GM11168 (cell line): ENCODE measurements at regions not wholly inside any gene's neighbourhood (a gene's known extent, or its start where the extent isn't known, plus 50 kb on each side); places are given as distances from the start of the nearest gene placed in this dataset.

Experiments
- in situ Hi-C: fragments of 300-500 bp; cut with MboI; formaldehyde crosslinking; loops from one replicate; pipeline ENCODE4 v1.12.0; 2022; ENCODE audit warnings: low sequenced_read_pairs; ENCODE audit not compliant: unreplicated experiment

- in situ Hi-C loops = loop anchor here (10.0 kb wide), 1 partner anchor 497 kb away; no protein-coding TSS in a partner anchor
These were observed 534.0 kb upstream of the JARID2 start for GRCh38 chr6:14711704-14712379.

DNA sequence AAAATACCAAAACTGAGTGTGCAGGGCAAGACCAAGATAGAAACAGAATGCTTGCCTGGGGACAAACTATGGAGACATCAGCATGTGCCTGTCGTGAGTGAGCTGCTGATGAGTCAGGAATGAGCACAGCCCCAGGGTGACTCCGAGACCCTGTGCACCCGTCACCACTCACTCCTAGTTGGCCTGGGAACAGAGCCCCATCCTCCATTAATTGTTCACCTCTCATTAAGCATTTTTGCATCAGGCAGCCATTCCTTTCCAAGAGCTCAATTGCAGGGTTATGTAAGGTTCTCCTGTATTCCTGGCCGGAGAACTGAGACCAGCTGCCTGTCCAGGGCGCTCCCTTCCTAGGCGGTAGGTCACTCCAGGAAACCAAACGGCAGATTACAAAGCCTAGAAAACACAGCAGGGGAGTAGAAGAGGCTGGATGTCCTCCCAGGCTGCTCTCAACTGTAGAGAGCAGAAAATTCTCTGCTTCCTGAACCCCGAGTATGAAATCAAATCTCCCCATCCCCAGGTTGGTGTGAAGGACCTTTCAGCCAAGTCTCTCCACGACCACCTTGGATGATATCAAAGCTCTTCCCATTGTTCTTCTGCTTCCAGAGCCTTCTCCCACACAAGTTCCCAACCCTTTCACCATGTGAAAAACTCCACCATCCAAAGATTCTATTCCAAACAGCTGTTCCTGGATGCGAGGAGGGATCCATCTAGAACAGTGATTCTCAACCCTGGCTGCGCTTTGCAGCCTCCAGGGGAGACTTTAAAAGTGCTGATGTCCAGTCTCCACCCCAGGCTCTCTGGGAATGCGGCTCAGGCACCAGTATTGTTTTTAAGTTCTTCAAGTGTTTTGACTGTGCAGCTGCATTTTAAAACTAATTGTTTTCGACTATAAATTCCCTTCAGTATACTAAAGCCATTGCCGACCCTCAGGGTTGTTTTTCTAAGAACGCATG lies 532.6 kb upstream of the JARID2 start:
- in situ Hi-C loops = loop anchor here (10.0 kb wide), 1 partner anchor 498 kb away; no protein-coding TSS in a partner anchor

DNA sequence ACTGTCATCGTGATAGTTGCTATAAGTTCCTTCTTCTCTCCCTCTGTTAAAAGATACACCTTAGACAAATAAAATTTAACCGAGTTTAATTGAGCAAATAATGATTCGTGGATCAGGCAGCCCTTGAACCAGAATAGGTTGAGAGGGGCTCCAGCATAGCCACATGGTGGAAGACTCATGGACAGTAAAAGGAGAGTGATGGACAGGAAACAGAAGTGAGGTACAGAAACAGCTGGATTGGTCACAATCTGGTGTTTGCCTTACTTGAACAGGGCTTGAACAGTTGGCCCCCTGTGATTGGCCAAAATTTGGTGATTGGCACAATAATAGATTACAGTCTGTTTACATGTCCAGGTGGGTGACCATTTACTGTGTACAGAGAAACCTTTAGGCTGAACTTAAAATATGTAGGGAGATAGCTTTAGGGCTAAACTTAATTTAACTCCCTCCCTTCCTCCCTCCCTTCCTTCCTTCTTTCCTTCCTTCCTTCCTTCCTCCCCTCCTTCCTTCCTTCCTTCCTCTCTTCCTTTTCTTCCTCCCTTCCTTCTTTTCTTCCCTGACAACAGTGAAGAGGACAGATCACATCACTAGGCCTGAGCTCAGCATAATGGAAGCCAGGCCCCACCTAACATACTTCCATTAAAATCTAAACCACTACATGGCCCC lies 531.8 kb upstream of the JARID2 start:
- in situ Hi-C loops = loop anchor here (10.0 kb wide), 1 partner anchor 499 kb away; no protein-coding TSS in a partner anchor

DNA sequence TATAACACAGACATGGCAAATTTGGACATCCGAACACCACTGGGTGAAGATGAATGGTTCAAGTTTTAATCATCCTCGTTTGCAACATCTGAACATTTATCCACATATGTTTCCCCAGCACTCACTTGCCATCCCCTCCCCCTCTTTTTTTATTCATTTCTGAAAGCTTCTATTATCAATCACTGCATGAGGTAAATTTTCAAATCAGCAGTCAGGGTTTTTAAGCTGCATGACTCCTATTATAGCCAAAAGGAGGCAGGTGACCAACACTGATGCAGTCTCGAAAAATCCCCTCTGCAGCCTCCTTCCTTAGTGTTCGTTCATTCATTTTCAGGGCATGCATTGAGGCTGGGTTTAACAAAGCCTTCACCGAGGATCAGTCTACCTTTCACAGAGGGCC lies 530.8 kb upstream of the JARID2 start:
- in situ Hi-C loops = loop anchor here (10.0 kb wide), 1 partner anchor 500 kb away; no protein-coding TSS in a partner anchor

DNA sequence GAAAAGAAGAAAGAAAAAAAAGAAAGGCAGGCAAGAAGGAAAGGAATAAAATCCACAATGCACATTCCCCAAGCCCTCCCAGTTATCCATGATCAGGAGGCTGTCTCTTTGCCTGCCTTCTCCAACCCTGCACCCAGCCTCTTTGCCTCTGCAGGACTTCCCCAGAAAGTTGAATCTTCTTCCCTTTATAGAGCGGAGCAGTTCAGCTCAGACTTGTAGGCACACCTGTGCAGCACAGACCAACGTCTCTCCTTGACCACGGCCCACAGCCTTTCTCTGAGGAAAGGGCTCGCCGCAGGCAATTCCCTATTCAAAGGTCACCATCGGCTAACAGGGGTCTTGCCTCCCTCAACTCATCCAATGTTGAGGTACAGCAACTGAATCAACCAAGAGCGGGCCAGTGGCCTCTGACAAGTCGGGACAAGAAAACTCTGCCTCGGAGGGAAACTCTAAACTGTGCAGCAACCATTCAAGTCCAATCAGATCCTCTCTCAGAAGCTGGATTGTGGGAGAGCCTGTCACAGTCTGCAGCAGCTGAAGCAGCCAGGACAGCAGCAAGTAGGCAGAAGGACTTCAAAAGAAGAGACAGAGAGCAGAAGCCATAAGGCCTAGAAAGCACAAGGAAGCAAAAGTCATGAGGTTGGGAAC lies 529.2 kb upstream of the JARID2 start:
- in situ Hi-C loops = loop anchor here (10.0 kb wide), 1 partner anchor 502 kb away; no protein-coding TSS in a partner anchor

DNA sequence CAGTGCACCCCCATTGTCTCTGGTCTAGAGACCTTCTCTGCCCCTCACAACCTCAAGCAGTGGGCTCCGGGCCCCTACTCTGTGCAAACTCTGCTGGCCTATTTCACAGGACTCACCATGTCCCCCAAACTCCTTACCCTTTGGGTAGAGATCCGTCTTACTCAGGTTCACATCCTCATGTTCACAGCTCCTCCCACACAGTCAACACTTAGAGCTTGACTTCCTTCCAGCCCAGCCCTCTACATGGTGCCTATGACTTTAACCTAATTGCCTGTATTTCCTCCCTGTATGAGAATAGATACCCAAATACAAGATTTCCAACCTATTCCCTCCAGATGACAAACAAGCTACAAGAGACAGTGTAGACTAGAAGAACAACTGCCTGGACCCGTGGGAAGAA lies 528.6 kb upstream of the JARID2 start:
- in situ Hi-C loops = loop anchor here (10.0 kb wide), 1 partner anchor 503 kb away; no protein-coding TSS in a partner anchor

GRCh38 chr6:14718861-14719260 lies 527.0 kb upstream of the JARID2 start:
- in situ Hi-C loops = loop anchor here (10.0 kb wide), 1 partner anchor 504 kb away; no protein-coding TSS in a partner anchor

- in situ Hi-C loops = loop anchor here (10.0 kb wide), 1 partner anchor 504 kb away; no protein-coding TSS in a partner anchor
These were observed 526.6 kb upstream of the JARID2 start for GRCh38 chr6:14719270-14719669.

GRCh38 chr6:14720411-14721102 lies 525.3 kb upstream of the JARID2 start:
- in situ Hi-C loops = no loop called here

- in situ Hi-C loops = no loop called here
These were observed 524.6 kb upstream of the JARID2 start for GRCh38 chr6:14721103-14721758.

- in situ Hi-C loops = no loop called here
These were observed 523.8 kb upstream of the JARID2 start for GRCh38 chr6:14722001-14722562.

DNA sequence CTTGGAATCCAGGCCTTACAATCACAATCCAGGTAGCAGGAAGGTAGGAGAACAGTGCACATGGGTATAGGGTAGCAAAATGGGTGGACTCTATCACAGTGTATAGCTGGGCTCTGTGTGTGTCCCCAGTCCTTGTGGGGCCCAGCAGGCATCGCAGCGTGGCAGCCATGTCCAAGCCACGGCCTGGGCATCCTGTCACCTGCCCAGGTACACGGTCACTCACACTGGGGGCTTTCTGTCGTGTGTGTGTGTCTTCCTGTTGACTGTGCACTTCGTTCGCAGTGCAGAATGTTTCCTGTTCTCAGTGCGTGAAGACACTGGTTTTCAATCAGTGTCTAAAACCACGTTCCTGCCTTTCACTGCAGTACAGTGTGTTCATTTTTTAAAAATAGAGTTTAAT lies 523.2 kb upstream of the JARID2 start:
- in situ Hi-C loops = no loop called here

GRCh38 chr6:14723535-14724086 lies 522.3 kb upstream of the JARID2 start:
- in situ Hi-C loops = no loop called here

DNA sequence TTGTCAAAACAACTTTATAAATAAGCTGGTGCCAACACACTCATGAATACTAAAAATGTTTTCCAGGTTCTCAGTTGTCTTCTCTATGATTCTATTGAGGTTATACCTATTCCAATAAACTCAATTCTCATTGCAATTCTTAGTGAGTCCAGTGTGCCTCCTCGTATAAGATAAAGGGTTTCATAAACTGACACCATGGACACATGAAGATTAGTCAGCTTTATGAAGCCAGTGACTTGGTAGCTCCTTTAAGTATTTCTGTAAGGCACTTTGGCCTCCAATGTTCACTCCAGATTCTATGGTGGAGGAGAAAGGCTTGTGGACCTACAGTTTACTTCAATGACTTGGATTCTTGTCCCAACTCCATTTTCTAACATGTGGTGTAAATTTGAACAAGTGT lies 521.3 kb upstream of the JARID2 start:
- in situ Hi-C loops = no loop called here

DNA sequence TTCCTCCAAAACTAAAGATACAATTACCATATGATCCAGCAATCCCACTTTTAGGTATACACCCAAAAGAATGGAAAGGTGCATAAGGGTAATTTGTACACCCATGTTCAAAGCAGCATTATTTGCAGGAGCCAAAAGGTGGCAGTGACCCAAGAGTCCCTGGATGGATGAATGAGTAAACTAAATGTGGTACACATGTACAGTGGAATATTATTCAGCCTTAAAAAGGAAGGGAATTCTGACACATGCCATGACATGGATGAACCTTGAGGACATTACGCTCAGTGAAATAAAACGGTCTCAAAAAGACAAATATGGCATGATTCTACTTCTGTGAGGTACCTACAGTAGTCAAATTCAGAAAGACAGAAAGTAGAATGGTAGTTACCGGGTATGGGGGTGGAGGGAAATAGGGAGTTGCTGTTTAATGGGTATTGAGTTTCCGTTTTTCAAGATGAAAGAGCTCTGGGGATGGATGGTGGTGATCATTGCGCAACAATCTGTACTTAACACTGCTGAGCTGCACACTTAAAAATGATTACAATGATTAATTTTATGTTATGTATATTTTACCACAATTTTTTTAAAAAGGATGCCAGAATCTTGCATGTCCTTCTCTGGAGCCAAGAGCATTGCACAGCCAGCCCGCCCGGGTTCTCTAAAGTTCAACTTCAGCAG lies 518.9 kb upstream of the JARID2 start:
- in situ Hi-C loops = no loop called here

DNA sequence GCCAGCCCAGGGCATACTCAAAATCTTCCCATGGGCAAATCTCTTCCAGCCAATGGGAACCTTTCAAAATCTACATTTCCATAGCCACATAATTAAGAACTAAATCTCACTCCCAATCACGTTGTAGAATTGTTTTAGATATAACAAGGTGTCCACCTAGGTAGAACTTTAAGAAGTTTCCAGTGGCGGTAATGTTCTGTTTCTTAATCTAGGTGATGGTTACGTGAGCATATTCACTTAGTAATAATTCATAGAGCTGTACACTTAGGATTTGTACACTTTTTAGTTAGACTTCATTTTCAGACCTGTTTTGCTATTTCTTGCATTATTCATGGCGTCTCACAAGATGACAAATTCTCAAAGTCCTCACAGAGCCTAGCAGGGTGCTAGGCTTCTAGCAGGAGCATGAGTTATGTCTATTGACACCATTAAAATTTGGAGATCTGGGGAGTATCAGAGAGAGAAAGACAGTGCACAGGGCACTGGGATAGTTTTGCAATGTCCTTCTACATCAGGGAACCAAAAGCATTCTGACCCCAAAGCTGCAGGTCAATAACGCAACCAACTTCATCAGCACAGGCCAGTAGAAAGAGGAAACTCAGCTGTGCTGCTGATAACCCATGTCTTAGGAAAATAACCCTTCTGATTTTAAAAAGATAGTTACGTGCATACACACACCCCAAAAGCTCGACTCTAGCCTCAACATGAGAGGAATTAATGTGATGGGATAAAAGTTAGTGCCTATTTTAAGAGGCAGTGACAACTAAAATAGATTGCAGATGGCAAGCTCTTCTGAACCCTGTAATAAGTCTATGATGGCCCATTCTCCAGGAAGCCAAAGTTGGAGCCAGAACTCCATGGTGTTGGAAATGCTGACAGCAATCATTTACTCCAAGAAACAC lies 518.1 kb upstream of the JARID2 start:
- in situ Hi-C loops = no loop called here
